GM21786 (cell line): ENCODE measurements at regions not wholly inside any gene's neighbourhood (a gene's known extent, or its start where the extent isn't known, plus 50 kb on each side); places are given as distances from the start of the nearest gene placed in this dataset.

Experiments
- ATAC-seq: cut with Tn5 transposase; IDR thresholded peaks from one replicate; pipeline ENCODE4 v1.9.1; 2021; ENCODE audit not compliant: unreplicated experiment

DNA sequence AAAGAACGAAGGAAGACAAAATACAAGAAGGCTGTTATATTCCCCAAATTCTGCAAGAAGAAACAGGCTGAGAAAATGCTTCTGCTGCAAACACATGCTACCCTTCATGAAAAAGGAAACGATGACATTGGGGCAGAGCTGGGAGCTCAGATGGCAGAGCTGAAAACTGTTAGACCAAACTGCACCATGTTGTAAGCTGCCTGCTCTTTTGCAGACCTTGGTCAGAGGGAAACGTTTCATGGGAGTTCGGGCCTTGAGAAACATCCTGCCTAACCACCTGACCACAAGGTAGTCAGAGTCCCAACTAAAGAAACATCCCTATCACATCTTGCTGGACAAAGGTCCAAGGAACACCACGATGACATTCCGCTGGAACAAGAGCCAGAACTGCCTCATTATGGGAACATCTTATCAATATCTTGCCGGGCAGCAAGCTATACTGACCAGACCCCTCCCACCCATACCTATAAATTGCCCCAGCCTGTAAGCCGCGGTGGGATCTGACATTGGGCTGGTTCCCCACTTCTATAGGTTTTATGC, 110.7 kb upstream of the CTSC start:
- no peak for ATAC-seq

DNA sequence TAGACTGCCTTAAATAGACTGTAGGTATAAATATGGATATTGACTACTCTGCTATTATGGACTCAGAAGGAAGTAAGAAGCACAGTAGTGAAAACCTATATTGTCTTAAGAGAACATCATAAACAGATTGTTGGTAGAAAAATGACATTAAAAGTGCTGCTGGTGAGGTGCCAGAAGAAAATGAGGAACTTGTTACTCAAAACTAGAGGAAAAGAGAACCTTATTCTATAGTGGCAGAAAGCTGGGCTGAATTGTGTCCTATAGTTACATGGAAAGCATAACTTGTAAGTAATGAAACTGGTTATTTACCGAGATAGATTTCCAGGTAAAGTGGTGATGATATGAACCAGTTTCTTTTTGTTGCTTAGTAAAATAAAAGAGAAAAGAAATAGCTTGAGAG, 109.7 kb upstream of the CTSC start:
- no peak for ATAC-seq

DNA sequence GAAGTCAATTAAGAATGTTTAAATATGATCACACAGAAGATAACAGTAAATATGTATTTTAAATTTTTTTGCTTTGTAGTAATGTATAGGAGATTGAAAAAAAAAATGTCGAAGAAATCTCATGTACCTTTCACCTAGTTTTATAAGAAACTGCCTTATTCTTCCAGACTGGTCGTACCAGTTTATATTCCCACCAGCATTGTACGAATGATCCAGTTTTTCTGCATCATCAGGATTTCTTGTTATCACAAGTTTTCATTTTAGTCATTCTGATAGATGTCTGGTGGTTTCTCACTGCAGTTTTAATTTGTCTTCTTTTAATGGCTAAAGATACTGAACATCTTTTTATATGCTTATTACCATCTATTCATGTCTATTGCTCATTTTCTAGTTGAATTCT, 101.8 kb upstream of the CTSC start:
- ATAC-seq: no peak

DNA sequence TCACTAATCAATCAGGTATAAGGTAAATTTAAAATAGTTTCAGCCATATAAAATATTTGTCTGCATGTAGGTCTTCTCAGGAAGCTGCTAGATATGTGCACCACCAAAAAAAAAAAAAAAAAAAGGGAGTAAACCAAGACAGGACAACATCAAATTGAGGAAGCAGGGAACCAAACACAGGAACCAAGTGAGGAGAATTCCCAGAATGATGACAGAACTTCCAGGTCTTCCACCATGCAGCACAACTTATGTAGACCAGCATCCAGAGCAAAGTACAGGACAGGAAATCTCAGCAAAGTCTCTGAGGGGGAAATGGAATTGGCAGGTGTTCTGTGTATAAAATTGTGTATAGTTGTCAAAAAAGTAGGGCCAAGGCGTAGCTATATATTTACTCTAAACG, 101.2 kb upstream of the CTSC start:
- no peak for ATAC-seq

DNA sequence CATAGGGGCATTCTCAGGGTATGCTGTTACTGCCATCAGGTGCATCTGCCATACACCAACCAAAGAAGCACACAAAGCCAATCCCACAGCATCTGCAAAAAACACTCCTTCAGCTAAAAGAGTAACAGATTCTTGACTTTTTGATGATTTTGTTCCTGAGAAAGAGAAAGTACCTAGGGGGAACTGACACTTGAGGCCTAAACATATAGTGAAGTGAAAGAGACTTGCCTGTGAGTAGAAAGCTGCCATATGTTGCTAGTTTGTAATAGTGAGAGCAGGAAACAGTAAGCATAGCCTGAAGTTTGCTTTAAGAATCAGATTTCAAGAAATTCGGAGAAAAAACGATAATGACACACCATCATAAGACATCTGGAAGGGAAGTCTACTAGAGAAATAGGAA, 97.9 kb upstream of the CTSC start:
- ATAC-seq: peak; percentile 99

DNA sequence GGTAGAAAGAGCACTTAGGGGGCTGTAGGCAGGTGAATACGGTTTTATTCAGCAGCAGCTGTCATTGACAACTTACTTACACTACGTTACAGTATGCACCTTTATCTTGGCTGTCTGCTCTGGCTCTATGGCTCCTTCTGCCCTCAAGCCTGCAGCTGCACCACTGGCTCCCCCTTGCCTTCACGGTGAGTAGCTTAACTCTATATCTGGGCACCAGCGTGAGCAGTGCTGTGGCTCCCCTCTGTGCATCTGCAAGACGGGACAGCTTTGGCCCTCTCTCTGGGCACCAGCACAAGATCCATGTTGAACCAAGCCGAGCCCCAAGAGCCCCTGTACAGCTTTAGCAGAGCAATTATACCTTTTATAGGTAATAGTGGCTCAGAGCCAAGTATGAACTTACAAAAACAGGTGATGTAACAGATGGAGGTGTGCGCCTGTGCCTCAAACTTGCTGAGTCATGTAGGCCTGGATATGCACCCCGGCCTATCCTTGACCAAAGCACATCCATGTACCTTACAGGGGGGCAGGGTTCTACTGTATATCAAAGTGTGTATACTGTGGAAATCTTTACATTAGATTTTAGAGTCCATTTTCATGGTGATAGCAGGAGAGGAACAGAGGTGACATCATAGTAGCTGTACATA, 96.9 kb upstream of the CTSC start:
- no peak for ATAC-seq

DNA sequence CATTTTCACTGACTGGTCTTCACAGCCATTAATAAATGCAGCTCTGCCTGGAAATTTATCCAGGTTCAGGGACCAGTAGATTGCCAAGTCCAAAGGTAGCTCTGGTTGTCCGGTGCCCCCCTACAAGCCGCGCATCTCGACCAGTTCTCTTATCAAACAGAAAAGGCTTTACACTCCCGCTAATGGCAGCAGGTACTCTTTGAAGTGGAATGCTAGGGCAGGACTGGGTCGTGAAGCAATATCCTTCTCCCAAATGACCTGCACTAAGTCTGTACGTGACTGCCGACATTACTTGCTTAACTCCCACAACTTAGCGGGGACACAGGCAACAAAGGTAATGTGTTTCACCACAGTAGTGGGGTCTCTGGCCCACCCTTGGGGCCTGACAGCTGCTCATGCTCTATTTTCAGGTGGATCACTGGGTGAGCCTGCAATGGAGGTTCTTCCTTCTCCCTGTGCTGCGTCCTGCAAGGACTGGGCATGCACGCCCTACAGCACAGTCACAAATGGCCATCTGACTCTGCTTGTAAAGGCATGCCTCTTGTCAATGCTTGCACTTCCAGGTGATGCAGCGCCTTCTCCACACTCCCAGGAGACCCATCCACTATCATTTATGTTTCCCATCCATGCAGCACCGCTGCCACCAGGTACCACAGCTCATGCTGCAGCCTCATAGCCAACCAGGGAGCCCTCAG, 96.1 kb upstream of the CTSC start:
- ATAC-seq: no peak

DNA sequence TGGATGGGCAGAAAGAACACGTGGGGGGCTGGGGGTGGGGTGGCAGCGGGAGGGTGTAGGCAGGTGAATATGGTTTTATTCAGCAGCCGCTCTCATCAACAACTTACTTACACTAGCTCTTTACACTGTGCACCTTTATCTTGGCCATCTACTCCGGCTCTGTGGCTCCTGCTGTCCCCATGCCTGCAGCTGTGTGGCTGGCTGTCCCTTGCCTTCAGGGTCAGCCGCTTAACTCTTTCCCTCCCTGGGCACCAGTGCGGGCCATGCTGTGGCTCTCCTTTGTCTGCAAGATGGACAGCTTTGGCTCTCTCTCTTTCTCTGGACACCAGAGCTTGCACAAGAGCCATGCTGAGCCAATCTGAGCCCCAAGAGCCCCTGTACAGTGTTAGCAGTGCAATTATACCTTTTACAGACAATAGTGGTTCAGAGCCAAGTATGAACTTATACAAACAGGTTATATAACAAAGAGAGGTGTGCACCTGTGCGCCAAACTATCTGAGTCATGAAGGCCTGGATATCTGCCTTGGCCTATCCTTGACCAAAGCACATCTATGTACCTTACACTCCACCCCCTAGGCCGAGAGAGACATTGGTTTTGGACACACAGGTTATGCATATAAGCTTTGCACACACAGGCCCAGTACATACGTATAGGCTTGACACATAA, 94.3 kb upstream of the CTSC start:
- no peak for ATAC-seq

DNA sequence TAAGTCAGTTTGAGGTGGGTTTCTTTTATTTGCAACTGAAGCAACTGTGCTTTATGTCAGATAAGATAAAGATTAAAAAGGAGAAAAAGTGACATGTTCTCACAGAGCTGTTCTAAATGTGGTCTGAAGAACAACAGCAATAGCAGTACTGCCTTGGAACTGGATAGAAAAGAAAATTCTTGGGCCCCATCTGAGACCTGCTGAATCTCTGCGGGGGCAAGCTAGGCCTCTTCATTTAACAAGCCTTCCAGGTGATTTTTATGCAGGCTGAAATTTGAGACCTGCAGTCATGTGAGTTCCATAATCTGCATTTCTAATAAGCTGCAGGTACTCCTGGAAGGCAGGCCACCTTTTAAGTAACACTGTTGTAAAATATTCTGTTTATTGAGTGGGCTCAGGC, 91.4 kb upstream of the CTSC start:
- ATAC-seq: no peak

DNA sequence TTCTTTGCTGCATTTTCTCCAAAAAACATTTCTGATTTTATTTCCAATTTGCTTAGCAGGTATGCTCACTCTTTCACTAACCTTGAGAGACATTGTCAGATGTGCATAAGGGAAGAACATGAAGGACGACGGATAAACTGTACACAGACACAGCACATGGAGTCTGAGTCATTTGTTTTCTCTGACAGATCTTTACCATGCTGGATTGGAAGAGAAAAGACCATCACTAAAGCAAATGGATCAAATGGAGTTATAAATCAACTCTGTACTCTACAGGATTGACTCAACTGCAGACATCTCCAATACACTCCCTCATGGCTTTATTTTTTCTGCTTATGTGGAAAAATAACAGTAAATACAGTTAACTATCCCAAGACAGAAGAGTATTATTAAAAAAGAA, 90.2 kb upstream of the CTSC start:
- no peak for ATAC-seq

DNA sequence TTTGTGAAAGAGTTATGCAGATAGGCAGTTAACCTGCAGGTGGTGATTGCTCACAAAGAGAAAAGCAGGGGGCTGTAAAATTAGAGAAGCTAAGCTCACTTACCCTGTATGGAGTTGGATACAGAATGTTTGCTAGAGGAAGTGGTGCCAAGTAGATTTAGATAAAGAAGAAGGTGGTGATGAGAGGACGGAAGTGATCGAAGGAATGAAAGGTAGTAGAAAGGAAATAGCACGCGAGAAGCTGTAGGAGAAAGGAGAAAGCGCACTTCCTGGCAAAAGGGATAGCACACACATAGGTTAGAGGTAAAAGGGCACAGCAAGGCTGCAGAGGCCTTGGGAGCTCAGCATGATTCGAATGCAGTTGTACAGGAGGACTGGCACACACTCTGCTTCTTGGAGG, 87.3 kb upstream of the CTSC start:
- ATAC-seq: no peak

DNA sequence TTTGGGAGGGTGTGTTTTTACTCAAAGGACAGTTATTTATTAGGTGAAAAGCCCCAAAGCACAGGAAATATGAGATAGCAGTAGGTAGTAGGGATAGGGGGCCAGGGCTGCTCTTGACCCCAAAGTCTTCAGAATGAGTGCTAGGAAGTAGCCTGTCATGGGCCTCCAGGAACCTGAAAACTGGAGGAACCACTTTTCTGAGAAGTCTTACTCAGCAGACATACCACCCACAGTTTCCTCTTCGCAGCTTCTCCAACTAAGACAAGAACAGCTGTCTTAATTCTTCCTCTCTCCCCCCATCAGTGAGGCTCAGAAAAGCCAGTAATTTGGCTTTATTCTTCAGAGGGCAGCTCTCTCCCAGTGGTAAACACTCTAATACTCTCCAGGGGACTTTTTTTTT, 84.0 kb upstream of the CTSC start:
- ATAC-seq: peak; percentile 58

DNA sequence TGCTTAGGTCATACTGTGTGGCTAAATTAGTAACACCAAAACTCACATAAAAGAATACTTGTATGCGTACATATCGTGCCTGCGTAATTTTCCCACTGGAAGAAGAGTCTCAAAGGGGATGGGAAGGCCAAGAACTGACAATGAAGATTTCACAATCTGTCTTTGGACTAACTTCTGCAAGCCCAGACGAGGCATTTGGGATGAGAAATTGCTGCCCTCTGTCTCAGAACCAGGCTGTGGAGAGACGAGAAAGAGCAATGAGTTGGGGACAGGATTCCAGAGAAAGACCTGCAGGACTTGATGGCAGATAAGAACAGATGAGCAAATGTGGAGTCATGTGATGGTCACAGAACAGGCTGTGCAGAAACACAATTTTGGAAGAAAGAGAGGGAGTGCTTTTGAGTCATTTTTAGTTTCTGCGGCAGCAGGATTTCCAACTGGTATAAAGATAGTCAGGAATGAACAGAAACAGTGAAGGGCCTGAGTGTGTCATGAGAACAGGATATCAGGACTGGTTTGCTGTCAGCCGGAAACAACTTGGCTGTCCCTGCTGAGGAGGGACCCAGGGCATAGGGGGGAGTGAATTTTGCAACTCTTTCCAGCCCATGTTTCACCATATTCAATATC, 82.7 kb upstream of the CTSC start:
- no peak for ATAC-seq

DNA sequence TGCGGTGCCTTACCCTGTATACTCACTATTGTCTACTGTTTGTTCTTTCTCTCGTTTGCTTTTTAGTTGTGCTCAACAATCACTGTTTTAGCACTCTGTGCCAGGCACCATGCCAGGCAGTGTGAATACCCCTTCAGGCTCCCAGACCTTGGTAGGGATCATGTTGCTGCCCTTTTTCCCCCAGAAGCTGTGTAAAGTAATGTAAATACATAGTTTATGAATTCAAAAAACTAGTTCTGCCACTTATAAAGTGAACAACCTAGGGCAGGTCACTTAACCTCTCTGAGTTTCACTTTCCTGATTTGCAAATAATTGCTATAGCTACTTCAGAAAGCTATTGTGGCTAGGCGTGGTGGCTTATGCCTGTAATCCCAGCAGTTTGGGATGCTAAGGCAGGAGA, 81.0 kb upstream of the CTSC start:
- no peak for ATAC-seq

DNA sequence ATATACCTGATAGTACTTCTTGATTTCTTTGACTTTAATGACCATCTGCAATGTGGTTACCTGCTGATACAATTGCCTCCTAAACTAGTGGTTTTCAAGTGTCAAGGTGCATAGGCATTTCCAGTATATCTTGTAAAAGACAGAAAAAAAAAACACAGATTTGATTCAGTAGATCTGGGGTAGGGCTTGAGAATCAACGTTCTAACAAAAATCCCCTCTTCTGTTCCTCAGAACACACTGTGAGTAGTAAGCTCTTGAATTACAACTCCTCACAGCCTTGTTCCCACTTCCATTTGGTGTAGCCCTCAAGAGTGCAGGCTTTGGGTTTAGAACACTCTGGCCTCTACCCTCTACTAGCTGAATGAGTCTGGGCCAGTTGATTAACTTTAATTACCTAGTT, 78.0 kb upstream of the CTSC start:
- no peak for ATAC-seq

DNA sequence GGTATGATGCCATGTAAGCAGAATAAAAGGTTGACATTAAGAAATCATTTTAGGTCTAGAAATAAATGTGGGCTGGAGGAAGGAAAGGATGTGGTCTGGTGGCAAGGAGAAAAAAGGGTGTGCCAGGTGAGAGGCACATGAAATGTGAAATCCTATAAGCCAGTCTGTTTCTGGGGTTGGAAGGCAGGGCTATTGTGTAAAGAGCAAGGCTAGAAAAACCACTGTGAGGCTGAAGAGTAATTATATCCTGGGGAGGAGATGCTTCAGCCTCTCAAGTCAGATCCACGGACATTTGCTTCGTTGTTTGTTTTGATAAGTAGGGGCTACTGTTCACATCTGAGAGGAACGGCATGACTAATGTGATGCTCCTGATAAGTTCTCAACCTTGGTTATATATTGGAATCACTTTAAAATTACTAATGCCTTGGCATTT, 77.5 kb upstream of the CTSC start:
- ATAC-seq: no peak

DNA sequence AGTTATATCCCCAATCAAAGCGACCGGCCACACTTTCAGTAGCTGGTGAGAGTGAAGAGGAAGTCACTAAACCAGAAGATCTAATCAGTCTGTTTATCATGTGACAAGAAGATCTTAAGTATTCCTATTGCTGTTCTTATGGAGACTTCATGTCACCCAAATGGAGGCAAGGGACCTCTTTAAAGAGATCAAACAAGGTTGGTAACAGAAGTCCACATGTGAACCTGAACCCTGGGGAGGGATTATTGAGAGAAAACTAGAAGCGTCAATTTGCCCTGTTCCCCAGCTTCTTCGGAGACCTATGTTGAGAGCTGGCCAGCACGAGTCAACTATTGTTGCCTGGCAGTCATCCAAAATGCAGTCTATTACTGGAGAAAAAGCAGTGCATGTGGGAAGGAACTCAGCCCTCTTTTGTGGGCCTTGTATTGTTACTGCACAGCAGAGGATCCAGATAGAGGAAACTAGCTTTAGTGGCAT, 76.9 kb upstream of the CTSC start:
- ATAC-seq: no peak

DNA sequence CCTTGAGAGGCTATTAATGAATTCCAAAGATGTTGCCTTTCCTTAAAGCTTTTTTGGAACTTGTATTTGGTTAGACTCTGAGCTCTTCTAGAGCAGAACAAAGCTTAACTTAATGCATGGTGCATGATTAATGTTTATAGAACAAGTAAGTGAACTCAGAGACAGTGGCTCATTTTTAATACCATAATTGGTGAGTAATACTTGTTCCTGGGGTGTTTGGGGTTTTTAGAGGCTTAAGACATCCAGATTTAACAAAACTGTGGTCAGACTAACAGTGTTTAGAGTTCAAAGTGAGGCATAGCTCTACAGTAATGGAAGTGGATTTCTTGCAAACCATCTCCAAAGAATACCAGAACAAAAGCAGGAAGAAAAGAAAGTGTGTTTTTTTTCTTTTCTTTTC, 73.7 kb upstream of the CTSC start:
- ATAC-seq: no peak

DNA sequence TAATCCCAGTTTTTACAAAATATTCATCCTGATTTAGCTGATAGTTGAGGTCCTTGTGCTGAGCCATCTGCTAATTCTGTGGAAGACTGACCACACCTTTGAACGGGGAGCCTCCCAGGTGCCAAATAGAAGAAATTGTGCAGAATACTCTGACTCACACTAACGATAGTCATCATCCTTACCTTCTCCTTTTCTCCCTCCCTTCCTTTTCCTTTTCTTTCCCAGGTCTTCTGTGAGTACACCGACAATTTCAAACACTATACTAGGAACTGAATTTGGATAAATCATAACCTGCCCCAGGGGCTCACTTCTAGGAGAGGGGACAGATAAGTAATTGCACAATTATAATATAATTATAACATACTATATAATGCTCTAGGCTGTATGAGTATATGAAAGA, 73.1 kb upstream of the CTSC start:
- ATAC-seq: no peak

DNA sequence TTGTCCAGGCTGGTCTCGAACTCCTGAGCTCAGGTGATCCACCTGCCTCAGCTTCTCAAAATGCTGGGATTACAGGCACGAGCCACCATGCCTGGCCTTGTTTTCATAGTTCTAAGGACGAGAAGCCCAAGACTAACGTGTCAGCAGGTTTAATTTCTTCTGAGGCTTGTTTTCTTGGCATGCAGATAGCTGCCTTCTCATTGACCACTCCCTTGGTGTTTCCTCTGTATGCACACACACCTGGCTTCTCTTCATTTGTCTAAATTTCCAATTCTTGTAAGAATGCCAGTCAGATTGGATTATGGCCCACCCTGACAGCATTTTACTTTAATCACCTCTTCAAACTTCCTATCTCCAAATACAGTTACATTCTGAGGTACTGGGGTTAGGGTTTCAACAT, 72.5 kb upstream of the CTSC start:
- ATAC-seq: no peak

DNA sequence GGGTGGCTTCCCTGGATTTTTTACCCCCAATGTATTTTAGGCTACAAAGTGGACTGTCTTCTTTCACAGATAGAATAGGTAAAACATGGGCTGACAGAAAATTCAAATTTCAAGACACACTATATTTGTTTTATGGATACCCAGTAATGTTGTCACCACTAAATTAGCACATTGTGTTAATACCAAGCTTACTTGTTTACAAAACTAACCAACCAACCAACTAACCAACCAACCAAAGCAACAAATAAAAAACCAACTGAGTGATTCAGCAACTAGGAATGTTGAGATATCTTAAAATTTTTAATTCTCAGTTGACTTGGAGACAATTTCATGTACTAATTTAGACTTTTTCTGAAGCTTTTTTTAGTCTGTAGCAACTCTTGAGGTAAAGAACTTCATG, 69.3 kb upstream of the CTSC start:
- ATAC-seq: no peak

DNA sequence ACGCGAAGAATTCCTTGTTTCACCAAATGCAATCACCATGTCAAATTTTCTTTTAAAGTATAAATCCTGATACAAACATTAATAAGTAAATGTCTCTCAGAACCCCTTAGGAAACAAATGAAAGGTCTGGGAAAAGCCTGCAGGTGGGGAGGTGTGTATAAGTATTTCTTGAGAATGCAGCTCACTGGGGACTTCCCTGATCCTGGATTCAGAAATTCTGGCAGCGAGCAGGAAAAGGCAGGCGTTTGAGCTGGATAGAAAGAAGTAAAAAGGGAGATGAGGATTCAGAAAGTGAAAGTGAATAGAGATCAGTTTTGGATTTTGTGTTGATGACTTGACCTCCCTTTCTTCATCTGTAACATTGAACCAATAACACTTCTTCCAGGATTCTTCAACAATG, 68.3 kb upstream of the CTSC start:
- no peak for ATAC-seq
